ENCODE measurements at regions not wholly inside any gene's neighbourhood (a gene's known extent, or its start where the extent isn't known, plus 50 kb on each side); places are given as distances from the start of the nearest gene placed in this dataset.
"Not testable (repeated sequence)": the region's sequence is repeated elsewhere in the genome, so short reads cannot be mapped to it uniquely, and the experiment has no call there.

DNA sequence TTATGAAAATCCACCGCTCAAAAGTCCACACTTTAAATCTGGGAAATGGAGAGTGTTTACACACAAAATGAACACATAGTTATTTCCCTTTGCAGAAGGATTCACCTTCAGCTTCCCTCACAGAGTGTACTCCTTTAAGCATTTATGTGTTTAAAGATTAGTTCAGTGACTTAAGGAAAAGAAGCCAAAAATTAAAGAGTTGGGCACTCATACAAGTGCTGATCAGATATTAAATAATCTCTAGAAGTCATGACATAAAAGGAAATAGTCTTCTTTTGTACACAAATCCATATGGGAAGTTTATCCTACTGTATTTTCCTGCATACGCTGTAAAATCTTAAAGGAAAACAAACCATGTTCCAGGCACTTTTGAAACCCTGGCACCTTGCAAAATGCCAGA, 174.2 kb downstream of the LNPK start:
- no peak for DNase-seq

DNA sequence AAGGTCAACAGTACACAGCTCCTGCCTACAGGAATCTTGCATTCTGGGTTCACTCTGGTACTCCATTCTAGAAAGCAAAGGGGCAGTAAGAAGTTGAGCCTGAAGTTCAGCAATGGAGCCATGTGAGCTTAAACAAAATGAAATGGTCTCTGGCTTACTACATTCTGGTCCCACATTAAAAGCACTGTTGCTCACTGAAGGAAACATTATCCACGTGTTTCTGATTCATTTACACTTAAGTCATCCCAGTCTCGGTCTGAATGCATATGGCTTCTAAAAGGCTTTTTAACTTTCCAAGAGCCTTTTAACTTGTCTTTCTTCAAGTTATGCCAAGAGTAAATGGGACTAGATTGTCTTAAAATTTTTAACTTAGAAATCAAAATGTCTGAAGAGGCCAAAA, 177.8 kb downstream of the LNPK start:
- no peak for DNase-seq

DNA sequence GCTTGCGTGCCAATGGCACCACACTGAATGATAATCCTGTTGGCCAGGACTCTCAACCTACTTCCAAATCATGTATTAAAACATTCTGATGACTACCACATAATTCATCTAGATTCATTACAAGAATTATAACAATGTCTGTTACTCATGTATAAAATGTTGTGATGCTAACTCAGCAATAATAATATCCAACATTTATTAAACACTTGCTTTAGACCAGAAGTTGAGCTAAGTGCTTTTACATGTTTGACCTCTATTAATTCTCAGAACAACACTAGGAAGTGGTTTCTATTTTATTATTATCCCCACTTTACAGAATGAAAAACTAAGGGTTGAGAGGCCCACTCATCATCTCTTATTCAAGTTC, 178.4 kb downstream of the LNPK start:
- no peak for DNase-seq

DNA sequence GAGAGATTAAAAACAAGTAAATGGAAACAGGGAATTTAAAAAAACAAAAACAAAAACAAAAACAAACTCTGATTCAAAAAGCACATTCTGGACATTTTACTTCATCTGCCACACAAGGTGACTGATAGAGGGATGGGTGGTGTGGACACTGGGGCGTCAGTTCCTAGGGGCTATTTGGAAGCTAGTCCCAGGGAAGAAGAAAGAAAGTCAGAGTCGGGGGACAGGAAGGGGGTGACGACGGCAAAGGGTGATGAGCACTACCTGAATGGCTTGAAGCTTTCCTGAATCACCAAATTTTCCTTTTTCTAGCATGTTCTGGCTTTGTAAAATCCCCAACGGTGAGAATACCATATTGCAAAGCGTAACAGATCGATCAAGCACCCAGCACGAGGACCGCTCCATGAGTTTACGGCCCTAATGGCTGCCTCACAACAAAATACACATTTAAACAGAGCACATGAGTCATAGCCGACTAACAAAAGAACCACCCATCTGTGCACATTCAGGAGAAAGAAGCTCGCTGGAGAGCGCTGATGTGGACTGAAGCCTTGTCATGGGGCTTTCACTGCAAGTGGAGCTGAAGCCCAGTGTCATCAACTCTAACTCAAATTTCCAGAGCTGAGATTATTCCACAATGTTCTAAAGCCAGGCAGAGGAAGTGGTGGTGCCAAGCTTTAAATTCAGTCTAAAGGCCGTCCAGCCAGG, 178.9 kb downstream of the LNPK start:
- no peak for DNase-seq

DNA sequence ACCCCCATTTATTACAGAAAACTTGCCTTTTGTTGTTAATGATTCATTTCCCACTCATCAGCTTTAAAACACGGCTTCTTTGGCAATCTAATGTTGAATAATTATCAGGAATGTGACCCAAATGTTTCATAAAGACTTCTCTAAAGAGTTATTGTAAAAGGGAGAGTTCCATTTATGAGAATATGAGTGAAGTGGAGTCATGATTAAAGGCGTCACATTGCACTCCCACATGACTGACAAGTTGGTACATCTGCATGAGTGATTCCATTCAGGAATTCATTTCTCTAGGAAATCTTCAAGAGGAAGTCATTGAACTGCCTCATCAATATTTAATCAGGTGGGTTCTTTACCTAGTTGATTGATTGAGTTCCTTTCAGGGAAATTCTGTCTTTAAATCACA, 184.8 kb downstream of the LNPK start:
- DNase-seq: no peak

DNA sequence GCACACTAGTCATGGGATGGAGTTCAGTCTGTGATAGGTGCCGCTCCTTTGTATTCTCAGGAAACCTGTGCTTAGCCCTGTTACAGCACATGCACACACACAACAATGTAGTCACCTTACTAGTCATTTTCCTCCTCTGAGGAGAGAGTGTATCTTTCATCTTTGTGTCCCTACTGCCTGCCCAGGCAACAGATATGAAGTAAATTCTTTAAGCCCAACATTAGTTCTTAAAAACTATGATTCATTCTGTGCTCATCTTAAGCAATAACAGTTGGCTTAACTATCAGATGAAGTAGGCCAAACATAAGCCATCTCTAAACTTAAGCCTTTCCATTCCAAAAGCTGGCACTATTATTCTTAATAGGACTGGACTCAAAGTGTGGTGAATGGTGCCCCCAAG, 186.5 kb downstream of the LNPK start:
- DNase-seq: no peak

DNA sequence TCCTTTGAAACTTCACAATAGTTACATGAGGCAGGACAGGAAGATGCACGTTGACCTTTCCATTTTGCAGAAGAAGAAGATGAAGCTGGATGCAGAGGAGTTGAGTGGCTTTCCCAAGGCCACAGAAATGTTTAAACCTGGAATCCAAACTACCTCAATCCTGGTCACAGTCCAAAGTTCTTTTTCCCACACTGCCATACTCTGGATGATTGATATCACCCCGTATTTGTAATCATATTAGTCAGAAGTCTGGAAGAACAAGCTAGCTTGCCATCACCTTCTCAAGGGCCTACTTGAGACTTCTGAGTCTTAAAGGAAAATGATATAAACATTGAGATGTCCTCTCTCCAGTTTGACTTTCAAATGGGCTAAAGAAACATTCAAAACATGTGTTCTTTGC, 190.1 kb downstream of the LNPK start:
- DNase-seq: no peak

DNA sequence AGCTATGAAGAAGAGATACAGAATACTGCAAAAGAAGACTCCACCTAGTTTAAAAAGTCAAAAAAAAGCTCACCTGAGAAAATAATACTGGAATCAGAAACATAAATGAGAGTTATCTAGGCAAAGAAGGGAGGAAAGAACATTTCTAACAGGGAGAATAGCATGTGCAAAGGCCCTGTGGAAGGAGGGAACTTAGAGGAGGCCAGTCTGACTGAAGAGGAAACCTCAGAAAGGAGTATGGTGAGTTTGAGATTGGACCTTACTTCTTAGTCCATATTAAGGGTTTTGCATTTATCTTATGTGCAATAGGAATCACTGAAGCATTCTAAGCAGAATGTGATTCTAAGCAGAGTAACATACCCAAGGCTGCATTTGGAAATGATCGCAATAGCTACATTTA, 193.2 kb downstream of the LNPK start:
- no peak for DNase-seq

DNA sequence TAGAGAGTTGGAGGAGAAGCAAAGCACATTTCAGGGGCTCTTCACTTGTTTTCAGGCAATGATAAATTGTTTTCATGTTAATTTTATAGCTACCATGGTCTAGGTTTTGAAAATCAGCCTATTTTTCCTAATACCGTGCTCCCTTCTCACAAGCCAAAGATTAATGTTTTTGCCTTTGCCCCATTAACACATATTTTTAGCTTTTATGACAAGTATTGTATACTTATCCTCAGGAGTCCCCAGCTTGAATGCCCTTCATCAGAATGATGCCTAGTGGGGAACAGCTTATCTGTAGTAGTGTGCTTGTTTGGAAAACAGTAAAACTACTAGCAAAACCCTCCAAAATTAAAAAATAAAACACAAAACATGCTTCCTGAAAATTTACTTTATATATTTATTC, 194.0 kb downstream of the LNPK start:
- no peak for DNase-seq

DNA sequence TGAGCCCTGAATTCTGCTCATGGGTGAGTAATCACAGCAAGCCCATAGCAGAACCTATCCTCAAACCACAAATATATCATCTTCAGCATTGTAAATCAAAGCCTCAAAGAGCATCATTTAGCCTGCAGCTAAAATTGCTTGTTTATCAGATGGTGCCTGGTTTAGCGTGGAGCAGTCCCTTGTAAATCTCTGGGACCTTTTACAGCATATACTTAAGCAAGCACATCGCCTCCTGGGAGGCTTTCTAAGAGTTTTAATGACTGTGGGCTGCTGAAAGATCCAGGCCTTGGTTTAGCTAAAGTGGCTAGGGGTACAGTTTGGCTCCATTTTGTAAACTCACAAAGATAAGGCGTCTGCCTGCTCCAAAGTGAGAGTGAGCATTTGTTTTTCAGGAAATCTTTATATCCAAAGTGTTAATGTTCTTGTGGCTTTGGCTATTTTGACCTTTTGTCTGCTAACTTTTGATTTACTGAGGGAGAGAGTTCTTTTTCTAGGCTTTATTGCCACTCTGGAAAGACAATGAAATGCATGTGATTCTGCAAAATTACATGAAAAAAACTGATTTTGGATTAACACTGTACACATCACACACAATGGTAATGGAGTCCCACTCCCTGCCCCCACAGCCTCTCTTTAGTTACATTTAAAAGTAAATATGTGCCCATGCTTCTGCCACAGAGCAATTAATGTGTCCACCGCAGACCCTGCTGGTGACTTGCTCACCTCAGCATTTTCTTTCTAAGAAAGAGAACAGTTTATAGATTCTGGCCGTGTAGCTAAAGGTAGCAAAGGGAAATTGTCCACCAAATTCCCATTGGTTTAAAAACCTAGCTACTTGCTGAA, 194.8 kb downstream of the LNPK start:
- DNase-seq: no peak

DNA sequence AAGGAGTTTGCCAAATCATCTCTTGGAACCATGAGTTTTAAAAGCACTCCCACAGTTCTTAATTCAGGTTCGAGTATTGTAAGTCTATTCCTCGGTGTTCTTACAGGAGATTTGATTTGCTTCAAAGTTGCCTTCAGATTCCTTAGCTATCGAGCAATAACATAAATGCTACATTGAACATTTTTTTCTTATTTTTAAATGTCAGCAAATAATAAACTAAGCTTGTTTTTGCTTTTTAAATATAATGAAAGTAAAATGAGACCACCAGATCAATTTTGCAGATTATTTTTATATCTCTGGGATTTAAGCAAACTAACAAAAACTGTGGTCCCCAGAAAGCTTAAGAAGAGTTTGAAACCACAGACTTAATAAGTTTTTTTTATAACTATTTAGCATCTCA, 195.5 kb downstream of the LNPK start:
- DNase-seq: no peak

DNA sequence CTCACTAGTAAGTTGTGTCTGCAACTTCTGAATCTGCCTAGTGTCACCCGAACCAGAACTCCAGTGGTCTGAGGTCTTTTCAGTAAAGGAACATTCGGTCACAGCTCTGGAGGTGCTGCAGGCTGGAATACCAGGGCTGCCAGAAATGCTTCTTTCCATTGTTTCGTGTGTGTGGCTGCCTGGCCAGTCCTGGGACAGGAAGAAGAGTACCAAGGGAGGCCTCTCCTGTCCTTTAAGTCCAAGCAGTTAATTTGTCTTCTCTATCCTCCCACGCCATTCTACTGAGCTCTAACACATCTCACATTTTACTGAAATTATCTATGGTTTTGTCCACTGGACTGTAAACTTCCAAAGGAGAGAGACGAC, 196.0 kb downstream of the LNPK start:
- no peak for DNase-seq

DNA sequence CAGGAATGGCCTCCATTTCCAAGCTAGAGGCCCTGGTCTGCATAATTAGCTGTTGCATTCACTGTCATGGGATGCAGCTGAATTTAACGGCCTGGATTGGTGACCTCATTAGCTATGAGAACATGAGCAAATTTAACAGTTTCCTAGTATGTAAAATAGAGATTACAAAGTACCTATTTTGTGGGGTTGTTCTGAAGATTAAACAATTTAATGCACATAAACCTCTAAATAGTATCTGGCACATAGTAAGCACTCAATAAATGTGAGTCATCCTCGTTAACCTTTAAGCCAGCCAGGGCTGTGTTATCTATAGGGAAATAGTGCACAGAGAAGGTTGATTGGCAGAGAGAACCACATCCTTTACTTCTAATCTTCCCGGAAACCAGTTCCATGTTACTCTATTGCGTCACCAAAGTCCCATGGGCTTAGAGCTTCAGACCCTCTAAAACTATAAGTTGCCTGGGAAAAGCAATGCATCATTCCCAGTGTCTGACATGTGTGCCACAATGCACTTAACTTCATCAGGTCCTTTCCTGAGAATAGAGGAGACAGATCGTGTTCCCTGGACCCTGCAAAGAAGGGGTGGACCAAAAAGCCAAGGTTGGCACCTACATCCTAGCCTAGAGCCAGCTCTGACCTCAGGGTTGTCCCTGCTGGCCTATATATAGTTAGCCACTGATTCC, 196.5 kb downstream of the LNPK start:
- DNase-seq: no peak

DNA sequence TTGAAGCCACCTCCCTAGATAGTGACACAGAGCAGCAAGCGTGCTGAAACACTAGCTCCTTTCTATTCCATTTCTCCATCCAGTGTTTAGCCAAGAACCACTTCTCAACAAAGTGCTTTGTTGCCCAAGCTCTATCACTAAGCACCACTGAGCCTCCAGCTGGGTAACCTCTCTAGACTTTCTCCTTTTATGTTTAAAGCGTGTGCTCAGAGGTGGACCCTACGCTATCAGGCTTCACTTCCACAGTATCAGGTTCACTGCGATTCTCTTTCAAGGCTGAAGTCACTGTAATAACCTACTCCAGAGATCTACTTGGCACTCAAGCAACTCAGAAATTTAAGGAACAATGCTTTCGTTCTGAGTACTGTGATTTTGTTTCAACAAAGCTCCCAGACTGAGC, 197.9 kb downstream of the LNPK start:
- DNase-seq: no peak

DNA sequence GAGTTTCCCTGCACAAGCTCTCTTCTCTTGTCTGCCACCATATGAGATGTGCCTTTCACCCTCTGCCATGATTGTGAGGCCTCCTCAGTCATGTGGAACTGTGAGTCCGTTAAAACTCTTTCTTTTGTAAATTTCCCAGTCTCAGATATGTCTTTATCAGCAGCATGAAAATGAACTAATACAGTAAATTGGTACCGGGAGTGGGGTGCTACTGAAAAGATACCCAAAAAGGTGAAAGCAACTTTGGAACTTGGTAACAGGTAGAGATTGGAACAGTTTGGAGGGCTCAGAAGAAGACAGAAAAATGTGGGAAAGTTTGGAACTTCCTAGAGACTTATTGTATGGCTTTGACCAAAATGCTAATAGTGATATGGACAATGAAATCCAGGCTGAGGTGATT, 205.6 kb downstream of the LNPK start:
- DNase-seq: not testable (repeated sequence)

DNA sequence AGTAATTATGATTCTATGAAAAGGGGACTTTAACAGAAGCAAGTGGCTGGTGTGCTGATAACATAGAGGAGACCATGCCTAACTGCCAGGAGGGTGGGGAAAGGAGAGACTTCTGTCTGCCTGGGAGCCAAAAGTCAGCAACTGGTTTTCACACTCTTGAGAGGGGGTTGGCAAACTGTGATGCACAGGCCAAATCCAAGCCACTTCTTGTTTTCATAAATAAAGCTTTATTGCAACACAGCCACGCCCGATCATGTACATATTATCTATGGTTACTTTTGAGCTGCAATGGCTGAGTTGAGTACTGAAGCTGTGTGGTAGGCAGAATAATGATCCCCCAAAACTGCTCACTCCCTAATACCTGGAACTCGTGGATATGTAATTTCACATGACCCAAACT, 208.4 kb downstream of the LNPK start:
- no peak for DNase-seq

DNA sequence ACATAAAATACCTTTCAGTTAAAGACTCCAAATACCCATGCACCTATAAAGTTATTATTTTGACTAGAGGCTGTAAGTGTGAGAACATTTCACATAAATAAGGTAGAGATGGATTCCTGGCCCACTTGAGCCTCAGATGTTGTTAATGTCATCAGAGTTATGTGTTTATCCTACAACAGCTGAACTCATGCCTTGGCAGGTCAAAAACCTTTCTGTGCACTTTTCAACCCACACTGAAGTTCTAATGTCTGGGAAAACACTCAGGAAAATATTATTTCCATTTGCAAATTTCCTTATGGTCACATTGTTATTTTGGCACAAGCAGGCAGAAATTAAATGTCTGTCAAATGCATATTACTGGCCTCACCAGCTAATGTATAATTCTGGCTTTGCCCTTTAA, 209.2 kb downstream of the LNPK start:
- DNase-seq: no peak

DNA sequence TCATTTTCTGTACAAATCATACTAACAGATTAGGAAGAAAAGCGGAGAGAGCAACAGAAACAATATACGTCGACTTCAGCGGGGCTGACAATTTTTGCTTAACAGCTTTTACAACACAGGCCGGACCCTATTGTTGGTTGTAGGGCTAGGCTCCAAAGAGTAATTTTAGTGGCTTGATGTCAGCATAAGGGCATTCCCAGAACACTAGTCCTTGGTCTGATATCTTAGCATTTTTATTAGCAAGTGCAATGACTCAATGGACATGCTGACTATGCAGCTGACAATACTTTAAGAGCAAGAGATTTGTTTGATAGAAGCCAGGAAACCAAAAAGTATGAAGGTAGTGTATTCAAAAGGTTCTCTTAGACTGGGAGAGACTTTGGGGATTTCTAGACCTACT, 209.9 kb downstream of the LNPK start:
- DNase-seq: no peak

DNA sequence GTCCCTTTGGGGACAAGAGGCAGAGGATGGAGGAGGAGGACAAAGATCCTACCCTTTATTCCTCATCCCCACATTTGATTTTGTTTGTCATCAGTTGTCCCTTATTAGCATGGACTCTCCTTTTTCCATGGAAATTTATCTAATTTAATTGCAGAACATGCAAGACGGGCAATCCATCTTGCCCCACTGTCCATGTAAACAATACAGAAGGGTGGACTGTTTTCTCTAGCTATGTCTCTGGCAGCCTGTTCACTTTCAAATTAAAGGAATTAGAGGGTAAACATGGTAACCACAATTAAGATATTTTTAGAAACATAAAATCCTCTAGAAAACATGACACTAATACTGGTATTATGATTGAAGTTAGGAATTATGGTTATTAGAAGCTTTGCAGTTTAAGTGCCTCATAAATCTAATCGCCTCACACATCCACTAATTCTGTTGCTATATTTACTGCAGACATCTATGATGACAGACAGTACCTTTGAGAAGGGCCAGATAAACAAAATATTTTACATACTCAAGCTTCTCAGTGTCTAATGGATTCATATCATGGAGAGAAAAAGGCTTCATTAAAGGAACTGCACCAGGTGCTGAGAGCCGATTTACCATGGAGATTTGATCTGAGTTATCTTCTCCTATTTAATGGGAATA, 215.5 kb downstream of the LNPK start:
- no peak for DNase-seq

DNA sequence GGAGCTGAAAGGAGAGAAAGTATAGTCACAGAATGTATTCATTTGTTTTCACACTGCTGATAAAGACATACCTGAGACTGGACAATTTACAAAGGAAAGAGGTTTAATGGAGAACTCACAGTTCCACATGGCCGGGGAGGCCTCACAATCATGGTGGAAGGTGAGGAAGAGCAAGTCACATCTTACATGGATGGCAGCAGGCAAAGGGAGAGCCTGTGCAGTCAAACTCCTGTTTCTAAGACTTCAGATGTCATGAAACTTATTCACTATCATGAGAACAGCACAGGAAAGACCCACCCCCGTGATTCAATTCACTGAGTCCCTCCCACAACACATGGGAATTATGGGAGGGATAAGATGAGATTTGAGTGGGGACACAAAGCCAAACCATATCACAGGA, 224.7 kb downstream of the LNPK start:
- not testable (repeated sequence) for DNase-seq

DNA sequence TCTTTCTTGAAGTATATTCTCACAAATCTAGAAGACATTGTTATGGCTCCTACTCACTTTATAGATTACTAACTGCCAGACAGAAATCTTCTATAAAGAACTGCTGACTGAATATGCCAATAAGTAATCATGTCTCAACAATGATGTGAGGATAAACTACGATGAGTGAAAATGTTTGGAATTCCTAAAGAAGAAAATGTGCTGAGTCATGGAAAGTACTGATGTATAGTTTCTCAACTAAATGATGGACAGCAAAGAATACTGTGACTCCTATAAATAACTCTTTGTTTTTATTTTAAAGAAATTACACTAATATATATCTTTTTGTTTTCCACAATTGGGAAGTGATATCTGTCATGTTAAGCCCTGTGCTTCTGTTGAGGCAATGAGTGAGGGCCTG, 232.9 kb downstream of the LNPK start:
- DNase-seq: no peak

DNA sequence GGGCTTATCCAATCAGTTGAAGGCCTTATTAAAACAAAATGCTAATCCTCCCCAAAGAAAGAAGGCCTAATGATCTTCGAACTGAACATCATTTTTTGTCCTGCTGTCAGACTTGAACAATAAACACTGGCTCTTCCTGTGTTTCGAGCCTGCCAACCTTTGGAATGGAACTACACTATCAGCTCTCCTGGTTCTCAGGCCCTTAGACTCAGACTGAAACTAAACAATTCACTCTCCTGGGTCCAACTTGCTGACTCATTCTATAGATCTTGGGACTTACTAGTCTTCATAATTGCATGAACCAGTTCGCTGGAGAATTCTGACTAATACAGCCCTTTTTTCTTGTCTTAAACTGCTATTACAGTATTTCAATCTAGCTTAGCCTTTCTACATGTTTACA, 235.2 kb downstream of the LNPK start:
- DNase-seq: no peak

DNA sequence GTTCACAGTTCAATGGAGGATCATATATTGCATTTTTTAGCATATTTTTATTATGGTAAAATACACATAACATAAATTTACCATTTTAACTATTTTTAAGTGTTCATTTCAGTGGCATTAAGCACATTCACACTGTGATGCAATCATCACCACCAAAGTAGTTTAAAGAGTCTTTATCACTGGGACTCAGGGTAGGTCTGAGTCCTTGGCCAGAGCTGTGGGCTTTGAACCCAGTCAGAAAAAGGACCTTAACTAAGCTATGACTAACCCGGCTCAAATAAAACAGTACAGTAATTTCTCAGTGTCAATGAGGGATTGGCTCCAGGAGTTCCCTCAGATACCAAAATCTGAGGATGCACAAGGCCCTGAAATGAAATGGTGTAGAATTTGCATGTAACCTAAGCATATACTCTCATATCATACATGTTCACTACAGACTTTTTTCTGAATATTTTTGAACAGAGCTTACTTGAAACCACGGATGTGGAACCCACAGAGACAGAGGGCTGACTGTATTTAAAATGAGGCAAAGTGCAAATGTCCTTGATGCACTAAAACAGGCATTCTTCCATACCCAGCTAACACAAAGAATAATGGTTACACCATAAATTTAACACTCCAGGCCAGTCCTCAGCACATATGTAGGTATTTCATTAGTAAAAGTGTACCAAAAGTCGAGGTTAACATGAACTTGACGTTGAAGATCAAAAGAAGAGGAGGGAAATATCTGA, 246.2 kb downstream of the LNPK start:
- no peak for DNase-seq

Measured in SIG-M5 (cell line).